Endothelial cell of umbilical vein (primary cell): ENCODE measurements at regions not wholly inside any gene's neighbourhood (a gene's known extent, or its start where the extent isn't known, plus 50 kb on each side); places are given as distances from the start of the nearest gene placed in this dataset.

Source experiments
- BruUV-seq: library from RNA; stranded (reverse); fragments of 400-500 nt; replicated peaks from 2 replicates; lab custom pipeline; 2021; lab: Mats Ljungman, UMichigan
- CTCF ChIA-PET: fragments of 300-600, 350-600 bp; sonication (Branson Sonifier 250); formaldehyde crosslinking; loops from one replicate; lab custom pipeline; 2021; ENCODE audit warnings: antibody characterized with exemption, inconsistent platforms; lab: Charles Lee
- POLR2A ChIA-PET: fragments of 300-600, 350-600 bp; sonication (Branson Sonifier 250); formaldehyde crosslinking; loops from one replicate; lab custom pipeline; 2021; ENCODE audit warnings: antibody characterized with exemption, inconsistent platforms; lab: Charles Lee
- DNase-seq: peaks from one replicate; pipeline ENCODE4 v3.0.0-alpha.2; 2011; ENCODE audit warnings: low read depth, low spot score
- FAIRE-seq: peaks from 2 replicates; lab custom pipeline; 2011; peaks lifted over from hg19 to GRCh38; lab: Jason Lieb, UNC
- H2AFZ ChIP-seq: 2 replicates; pipeline ENCODE4 v1.6.0; 2012; ENCODE audit warnings: low read depth, low read length, control low read depth, inconsistent platforms
- H3K27ac ChIP-seq: 2 replicates; pipeline ENCODE4 v1.5.1; 2011; ENCODE audit warnings: low read depth, mild to moderate bottlenecking, control low read depth, low read length, moderate library complexity; ENCODE audit not compliant: insufficient read depth
- H3K27me3 ChIP-seq, 2 experiments: 2 replicates each; pipeline versions ENCODE4 v1.6.0 to v1.6.1; 2011; ENCODE audit warnings: low read length in 2 of 2, mixed read lengths in 1 of 2; ENCODE audit not compliant: control insufficient read depth in 2 of 2, insufficient read depth in 2 of 2
- H3K36me3 ChIP-seq, 2 experiments: 2 replicates in 1 of 2; 3 replicates in 1 of 2; pipeline ENCODE4 v1.5.1; 2011; ENCODE audit warnings: low read length in 2 of 2, mild to moderate bottlenecking in 1 of 2, moderate library complexity in 1 of 2; ENCODE audit not compliant: control insufficient read depth in 2 of 2, insufficient read depth in 2 of 2; ENCODE audit errors: extremely low read depth in 1 of 2
- H3K4me1 ChIP-seq: 3 replicates; pipeline ENCODE4 v1.5.1; 2011; ENCODE audit warnings: mild to moderate bottlenecking, low read length; ENCODE audit not compliant: control insufficient read depth, insufficient read depth; ENCODE audit errors: extremely low read depth
- H3K4me2 ChIP-seq: 2 replicates; pipeline ENCODE4 v1.6.1; 2011; ENCODE audit warnings: low read length, control low read depth, mixed read lengths; ENCODE audit not compliant: insufficient read depth
- H3K4me3 ChIP-seq, 3 experiments: fragments of 200-600 bp in 1 of 3; sonication (generic), shearing (Covaris generic) in 1 of 3; replicated peaks in 1 of 3; 2 replicates each; pipeline ENCODE4 v1.5.1; 2011 to 2016; ENCODE audit warnings: control low read depth in 3 of 3, low read length in 3 of 3, mild to moderate bottlenecking in 2 of 3, inconsistent platforms in 1 of 3, low read depth in 1 of 3, moderate library complexity in 1 of 3; ENCODE audit not compliant: insufficient read depth in 1 of 3
- H3K79me2 ChIP-seq: 2 replicates; pipeline ENCODE4 v1.6.0; 2012; ENCODE audit warnings: low read length, inconsistent platforms; ENCODE audit not compliant: control insufficient read depth, insufficient read depth
- H3K9ac ChIP-seq: replicated peaks from 2 replicates; pipeline ENCODE3; 2011; ENCODE audit warnings: low read length, control low read depth; ENCODE audit not compliant: insufficient read depth; ENCODE audit errors: extremely low read depth
- H3K9me1 ChIP-seq: replicated peaks from 3 replicates; pipeline ENCODE4 v1.6.0; 2011; ENCODE audit warnings: mild to moderate bottlenecking, low read length; ENCODE audit not compliant: control insufficient read depth, insufficient read depth; ENCODE audit errors: extremely low read depth
- H3K9me3 ChIP-seq: replicated peaks from 2 replicates; pipeline ENCODE4 v1.5.1; 2012; ENCODE audit warnings: low read length, inconsistent platforms; ENCODE audit not compliant: control insufficient read depth, insufficient read depth
- H4K20me1 ChIP-seq: replicated peaks from 2 replicates; pipeline ENCODE3; 2011; ENCODE audit warnings: mild to moderate bottlenecking, low read length; ENCODE audit not compliant: control insufficient read depth, insufficient read depth; ENCODE audit errors: extremely low read depth
- CTCF ChIP-seq, 2 donors: IDR thresholded peaks; 1 replicate in 1 of 2; 2 replicates in 1 of 2; pipeline ENCODE4 v1.5.1; 2011; ENCODE audit warnings: low read length in 2 of 2, mild to moderate bottlenecking in 2 of 2, moderate library complexity in 2 of 2, control low read depth in 1 of 2, inconsistent platforms in 1 of 2, low read depth in 1 of 2; ENCODE audit not compliant: insufficient read depth in 1 of 2; ENCODE audit errors: extremely low read depth in 1 of 2
- EZH2 ChIP-seq: IDR thresholded peaks from 2 replicates; pipeline ENCODE4 v1.6.1; 2012; ENCODE audit warnings: borderline replicate concordance, low read depth, mild to moderate bottlenecking, moderate library complexity, low read length, inconsistent platforms; ENCODE audit not compliant: severe bottlenecking
- FOS ChIP-seq: IDR thresholded peaks from 2 replicates; pipeline ENCODE4 v1.6.1; 2011; ENCODE audit warnings: mild to moderate bottlenecking, low read length, moderate library complexity, borderline replicate concordance; ENCODE audit not compliant: insufficient read depth
- GATA2 ChIP-seq: IDR thresholded peaks from 2 replicates; pipeline ENCODE4 v1.7.0; 2011; ENCODE audit warnings: low read depth, mild to moderate bottlenecking, moderate library complexity, mixed read lengths, low read length; ENCODE audit not compliant: insufficient read length, insufficient read depth
- JUN ChIP-seq: IDR thresholded peaks from 2 replicates; pipeline ENCODE4 v1.6.1; 2011; ENCODE audit warnings: borderline replicate concordance, low read depth; ENCODE audit not compliant: insufficient read length, insufficient read depth
- MAX ChIP-seq: IDR thresholded peaks from 2 replicates; pipeline ENCODE4 v1.6.1; 2011; ENCODE audit not compliant: insufficient read depth, insufficient read length
- MYC ChIP-seq: IDR thresholded peaks from one replicate; pipeline ENCODE4 v1.6.1; 2011; ENCODE audit warnings: mild to moderate bottlenecking, low read depth, low read length
- POLR2A ChIP-seq: IDR thresholded peaks from 2 replicates; pipeline ENCODE4 v1.6.1; 2012; ENCODE audit warnings: low read depth, mild to moderate bottlenecking, control low read depth, low read length
- POLR2AphosphoS5 ChIP-seq: IDR thresholded peaks from 2 replicates; pipeline ENCODE4 v1.6.1; 2012; ENCODE audit warnings: low read depth, mild to moderate bottlenecking, control low read depth, low read length, moderate library complexity; ENCODE audit not compliant: insufficient read depth
- dilution Hi-C: fragments of 300-500 bp; cut with MboI; formaldehyde crosslinking; loops from one replicate; pipeline ENCODE4 v1.15.0; 2019; ENCODE audit warnings: low sequenced_read_pairs; ENCODE audit not compliant: extremely low pct_ligation_motif_present
- intact Hi-C: fragments of 100-400 bp; cut with micrococcal nuclease; formaldehyde crosslinking; loops from one replicate; pipeline ENCODE4 v1.10.0; 2022

- no peaks in the 10 kb centered on the region for H3K27me3 ChIP-seq
- BruUV-seq: no TSS peak
- DNase-seq: no peak
- no peak overlapping the region for H3K4me2 ChIP-seq
- no peaks in the 10 kb centered on the region for H3K36me3 ChIP-seq
- no peak overlapping the region for H2AFZ ChIP-seq
- H3K27ac ChIP-seq: no peak overlapping the region
- H3K4me1 ChIP-seq: no peaks in the 10 kb centered on the region
- dilution Hi-C loops (no loop called here), intact Hi-C loops (no loop called here)
- FAIRE-seq: no peak
- no peak for TF ChIP-seq CTCF (IDR thresholded peaks at IDR 0.05; ENCODE audit: extremely low read depth in 1 of 2, insufficient read depth in 1 of 2, low read depth in 1 of 2, low read length in 2 of 2)
- no peak for TF ChIP-seq MAX
- TF ChIP-seq GATA2: no peak
- TF ChIP-seq POLR2A: no peak
- TF ChIP-seq POLR2AphosphoS5: no peak
- no peak for TF ChIP-seq MYC
- TF ChIP-seq JUN: no peak
- TF ChIP-seq EZH2: no peak
- no peak for TF ChIP-seq FOS
- H4K20me1 ChIP-seq: no peaks in the 10 kb centered on the region
- H3K9ac ChIP-seq: no peak overlapping the region
- no peaks in the 10 kb centered on the region for H3K9me1 ChIP-seq
- ChIA-PET POLR2A (no interaction called here), CTCF (no interaction called here)
- no peaks in the 10 kb centered on the region for H3K79me2 ChIP-seq
- H3K9me3 ChIP-seq: no peaks in the 10 kb centered on the region
- no peak overlapping the region for H3K4me3 ChIP-seq
These were observed 83.8 kb upstream of the MRPS22 start for GRCh38 chr3:139260041-139260486.
